ENCODE measurements at regions not wholly inside any gene's neighbourhood (a gene's known extent, or its start where the extent isn't known, plus 50 kb on each side); places are given as distances from the start of the nearest gene placed in this dataset.

- TF ChIP-seq, protein P1, sequence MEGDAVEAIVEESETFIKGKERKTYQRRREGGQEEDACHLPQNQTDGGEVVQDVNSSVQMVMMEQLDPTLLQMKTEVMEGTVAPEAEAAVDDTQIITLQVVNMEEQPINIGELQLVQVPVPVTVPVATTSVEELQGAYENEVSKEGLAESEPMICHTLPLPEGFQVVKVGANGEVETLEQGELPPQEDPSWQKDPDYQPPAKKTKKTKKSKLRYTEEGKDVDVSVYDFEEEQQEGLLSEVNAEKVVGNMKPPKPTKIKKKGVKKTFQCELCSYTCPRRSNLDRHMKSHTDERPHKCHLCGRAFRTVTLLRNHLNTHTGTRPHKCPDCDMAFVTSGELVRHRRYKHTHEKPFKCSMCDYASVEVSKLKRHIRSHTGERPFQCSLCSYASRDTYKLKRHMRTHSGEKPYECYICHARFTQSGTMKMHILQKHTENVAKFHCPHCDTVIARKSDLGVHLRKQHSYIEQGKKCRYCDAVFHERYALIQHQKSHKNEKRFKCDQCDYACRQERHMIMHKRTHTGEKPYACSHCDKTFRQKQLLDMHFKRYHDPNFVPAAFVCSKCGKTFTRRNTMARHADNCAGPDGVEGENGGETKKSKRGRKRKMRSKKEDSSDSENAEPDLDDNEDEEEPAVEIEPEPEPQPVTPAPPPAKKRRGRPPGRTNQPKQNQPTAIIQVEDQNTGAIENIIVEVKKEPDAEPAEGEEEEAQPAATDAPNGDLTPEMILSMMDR (IDR thresholded peaks at IDR 0.05): no peak
- TF ChIP-seq POLR2A (IDR thresholded peaks at IDR 0.05): no peak
These were observed 855.7 kb downstream of the TRIB2 start for GRCh38 chr2:13572466-13572865.

Measured in Peyer's patch (tissue), 4 donors.